Stimulated activated CD4-positive, alpha-beta T cell treated with anti-CD3 and anti-CD28 coated beads, Interleukin-4, amount 100 ng/mL, for 1 hour (primary cell): ENCODE measurements at regions not wholly inside any gene's neighbourhood (a gene's known extent, or its start where the extent isn't known, plus 50 kb on each side); places are given as distances from the start of the nearest gene placed in this dataset.
"Not testable (repeated sequence)": the region's sequence is repeated elsewhere in the genome, so short reads cannot be mapped to it uniquely, and the experiment has no call there.

Experiments used
- DNase-seq: peaks from one replicate; pipeline ENCODE4 v3.0.0-alpha.2; 2020

- no peak for DNase-seq
Observed at GRCh38 chr5:104084896-104085295, 522.3 kb upstream of the NUDT12 start.

DNA sequence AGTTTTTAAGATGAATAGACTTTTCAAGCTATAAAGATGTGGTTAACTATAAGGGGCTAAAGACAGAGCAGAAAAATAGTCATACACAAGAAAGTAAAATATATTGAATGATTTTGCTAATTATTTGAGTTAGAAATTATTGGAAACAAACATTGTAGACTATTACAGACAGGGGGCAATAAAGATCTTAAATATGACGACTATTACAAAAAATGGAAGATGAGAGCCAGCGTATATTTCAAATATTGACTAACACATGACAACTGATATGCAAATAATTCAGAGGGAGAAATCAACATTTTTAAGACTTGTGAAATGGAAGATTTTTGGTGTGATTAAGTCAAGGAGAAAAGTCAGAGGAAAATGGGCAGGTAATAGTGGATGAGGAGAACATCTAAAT is 520.2 kb upstream of the NUDT12 start:
- DNase-seq = no peak

DNA sequence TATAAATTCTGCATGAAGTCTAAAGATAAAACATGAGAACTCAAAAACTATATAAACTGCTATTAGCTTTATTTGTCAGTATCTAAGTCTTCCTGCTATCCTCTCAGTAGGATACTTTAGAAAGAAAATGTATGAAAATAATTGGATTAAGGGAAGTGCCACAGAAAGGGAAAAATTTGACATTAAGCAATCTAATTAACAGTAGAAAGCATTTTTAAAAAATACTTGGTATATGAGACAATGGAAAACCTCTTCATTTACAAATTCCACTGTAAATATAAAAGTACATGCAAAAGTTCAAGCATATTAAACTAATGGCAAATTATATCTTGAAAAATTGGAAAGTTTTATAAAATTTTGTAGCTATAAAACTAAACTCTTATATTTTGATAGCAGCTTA is 518.6 kb upstream of the NUDT12 start:
- no peak for DNase-seq

DNA sequence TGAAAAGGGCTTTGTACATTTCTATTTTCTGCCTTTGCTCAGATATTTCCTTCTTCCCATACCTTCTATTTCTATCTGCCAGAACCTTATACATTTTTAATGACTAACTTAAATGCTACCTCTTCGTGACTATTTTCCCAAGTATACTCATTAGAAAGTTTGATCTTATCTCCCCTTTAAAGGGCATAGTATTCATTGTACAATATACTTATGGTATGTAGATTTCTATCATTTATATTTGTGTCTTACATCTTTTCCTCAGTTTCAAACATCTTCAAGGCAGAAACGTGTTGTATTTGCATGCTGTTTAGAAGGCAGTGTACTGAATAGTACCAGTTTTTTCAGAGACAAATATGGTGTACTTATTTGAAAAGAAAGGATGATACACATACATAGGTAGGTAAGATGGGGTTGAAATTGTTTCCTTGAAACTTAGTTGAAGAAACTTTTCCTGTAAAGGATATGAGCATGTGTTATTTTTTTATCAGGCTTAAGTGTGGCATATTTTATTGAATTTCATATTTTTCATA is 518.1 kb upstream of the NUDT12 start:
- no peak for DNase-seq

- not testable (repeated sequence) for DNase-seq
Observed at GRCh38 chr5:104079861-104080645, 517.5 kb upstream of the NUDT12 start.

- DNase-seq = no peak
Observed at GRCh38 chr5:104071887-104072286, 509.3 kb upstream of the NUDT12 start.

DNA sequence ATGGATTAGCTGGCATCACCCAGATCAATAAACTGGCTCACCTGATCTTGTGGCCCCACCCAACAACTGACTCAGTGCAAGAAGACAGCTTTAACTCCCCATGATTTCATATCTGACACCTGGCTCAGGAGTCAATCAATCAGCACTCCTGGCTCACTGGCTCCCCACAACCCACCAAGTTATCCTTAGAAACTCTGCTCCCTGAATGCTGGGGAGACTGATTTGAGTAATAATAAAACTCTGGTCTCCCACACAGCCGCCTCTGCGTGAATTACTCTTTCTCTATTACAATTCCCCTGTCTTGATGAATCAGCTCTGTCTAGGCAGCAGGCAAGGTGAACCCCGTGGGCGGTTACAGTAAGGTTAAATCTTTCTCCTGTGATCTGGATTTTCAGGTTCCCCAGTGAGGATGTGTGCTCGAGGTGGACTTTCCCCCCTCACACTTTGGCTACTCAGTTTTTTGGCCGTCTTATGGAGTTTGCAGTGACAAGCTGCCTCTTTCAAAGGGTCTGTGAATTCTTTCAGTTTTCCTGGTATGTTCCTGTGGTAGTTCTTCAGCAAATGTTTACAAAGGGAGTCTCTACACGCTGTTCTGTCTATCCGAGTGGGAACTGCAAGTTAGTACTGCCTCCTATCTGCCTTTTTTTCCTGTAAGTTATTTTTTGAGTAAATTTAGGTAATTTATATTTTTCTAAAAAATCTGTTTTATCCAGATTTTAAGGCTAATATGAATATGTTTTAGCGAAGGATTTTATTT is 500.2 kb upstream of the NUDT12 start:
- DNase-seq = no peak

DNA sequence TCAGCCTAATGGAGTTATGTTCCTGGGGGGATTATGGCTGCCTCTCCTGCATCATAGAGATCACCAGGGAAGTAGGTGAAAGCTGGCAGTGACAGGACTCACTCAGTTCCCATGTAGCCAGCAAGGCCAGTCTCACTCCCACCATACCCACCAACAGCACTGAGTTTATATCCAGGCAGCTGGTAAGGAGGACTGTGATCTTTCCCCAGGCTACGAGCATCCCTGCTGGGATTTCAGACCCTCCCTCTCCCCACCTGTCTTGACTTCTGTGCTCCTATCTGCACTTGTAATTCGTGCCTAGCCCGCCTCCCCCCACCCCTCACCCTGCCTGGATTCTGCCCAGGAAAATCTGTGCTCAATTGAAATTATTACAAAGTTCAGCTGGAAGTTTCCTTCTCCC is 499.1 kb upstream of the NUDT12 start:
- DNase-seq = no peak

DNA sequence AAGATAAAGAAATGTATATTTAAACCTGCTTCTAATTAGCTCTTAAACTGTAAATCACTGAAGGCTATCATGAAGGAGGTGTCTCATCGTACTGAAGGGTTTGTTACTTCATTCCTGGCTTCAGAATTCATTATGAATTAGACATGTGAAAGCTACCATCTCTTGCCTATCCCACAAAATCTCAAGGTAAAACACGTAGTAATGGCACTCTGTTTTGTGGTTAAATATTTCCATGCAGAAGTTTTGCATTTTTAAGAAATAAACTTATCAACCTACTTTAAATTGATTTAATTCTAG is 490.7 kb upstream of the NUDT12 start:
- DNase-seq = no peak

DNA sequence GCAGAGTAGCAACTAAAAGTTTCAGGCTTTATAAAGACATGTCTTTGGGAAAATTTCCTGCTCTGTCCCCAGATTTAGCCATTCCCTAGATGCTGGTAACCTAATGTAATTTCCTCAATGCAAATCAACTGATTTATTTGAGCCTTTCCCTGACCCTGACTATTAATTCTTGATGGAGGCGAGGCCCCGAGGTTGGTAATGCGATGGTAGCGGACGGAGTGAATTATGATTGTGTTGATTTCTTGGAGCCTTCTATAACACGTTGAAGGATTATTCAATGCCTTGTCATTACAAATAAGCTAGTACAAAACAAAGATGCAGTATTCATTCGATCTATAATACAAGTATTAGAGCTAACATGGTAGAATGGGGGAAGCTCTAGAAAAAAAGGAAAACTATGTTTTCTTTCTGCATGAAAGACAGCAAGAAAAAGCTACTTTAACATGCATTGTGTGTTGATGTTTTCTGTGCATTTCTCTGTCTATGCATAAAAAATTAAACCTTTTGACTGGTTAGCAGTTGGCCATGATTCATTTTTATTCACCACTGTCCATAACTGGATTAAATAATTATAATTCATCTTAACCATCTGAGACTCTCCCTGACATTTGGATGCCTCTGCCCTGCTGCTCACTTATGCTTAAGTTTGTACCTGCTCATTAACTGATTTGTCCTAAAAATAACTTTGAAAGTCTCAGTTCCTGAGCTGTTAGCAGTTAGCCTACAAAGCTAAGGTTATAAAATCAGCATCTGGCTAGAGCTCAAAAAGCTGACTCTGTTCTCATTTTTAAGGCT is 490.2 kb upstream of the NUDT12 start:
- DNase-seq = no peak

- no peak for DNase-seq
Observed at GRCh38 chr5:104050436-104050835, 487.8 kb upstream of the NUDT12 start.

DNA sequence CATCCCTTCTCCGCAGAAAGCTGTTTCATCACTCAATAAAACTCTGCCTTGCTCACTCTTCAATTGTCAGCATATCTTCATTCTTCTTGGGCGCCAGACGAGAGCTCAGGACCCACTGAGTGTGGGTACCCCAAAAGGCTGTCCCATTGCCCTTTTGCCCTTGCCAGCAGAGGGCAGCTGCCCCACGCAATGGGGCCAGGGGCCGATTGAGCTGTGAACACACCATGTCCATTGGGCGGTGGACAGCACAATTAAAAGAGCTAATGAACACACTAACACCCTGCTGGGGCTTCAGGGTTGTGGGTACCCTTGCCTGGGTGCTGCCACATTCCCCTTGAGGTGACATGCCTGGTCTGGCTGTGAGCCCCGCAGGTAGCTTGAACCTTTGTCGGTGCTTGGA is 487.2 kb upstream of the NUDT12 start:
- DNase-seq = no peak

GRCh38 chr5:104048231-104048630 is 485.6 kb upstream of the NUDT12 start:
- no peak for DNase-seq

GRCh38 chr5:104045987-104046386 is 483.4 kb upstream of the NUDT12 start:
- no peak for DNase-seq

GRCh38 chr5:104039871-104040270 is 477.3 kb upstream of the NUDT12 start:
- not testable (repeated sequence) for DNase-seq

DNA sequence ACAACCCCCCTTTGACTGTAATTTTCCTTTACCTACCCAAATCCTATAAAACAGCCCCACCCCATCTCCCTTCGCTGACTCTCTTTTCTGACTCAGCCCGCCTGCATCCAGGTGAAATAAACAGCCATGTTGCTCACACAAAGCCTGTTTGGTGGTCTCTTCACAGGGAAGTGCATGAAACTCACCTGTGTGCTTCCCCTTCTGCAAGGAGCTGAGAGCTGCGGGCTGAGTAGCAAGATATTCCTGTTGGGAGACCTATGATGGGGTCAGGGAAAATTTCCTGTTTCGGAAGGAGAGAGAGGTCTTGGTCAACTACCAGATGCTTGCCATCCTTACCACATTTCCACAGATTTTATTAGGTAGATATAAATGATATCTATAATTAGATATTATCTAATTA is 474.5 kb upstream of the NUDT12 start:
- DNase-seq = not testable (repeated sequence)

- DNase-seq = not testable (repeated sequence)
Observed at GRCh38 chr5:104033186-104033585, 470.6 kb upstream of the NUDT12 start.

- DNase-seq = no peak
Observed at GRCh38 chr5:104024538-104024937, 461.9 kb upstream of the NUDT12 start.

DNA sequence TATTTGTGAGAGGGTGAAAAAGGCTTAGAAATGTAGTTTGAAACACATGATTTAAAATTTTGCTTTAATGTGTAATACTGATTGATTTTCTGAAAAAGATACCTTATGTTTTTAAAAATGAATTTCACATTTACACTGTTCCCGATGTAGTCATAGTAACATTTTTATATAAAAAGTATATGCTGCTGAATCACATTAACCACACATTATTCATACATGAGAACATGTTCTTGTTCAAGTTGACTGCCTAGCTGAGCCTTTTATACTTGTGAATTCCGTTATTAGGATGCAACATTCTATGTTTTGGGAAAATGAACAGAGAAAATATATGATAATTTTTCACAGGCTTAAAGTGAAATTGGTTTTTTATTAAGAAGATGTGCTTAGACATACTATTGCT is 461.1 kb upstream of the NUDT12 start:
- DNase-seq = no peak

DNA sequence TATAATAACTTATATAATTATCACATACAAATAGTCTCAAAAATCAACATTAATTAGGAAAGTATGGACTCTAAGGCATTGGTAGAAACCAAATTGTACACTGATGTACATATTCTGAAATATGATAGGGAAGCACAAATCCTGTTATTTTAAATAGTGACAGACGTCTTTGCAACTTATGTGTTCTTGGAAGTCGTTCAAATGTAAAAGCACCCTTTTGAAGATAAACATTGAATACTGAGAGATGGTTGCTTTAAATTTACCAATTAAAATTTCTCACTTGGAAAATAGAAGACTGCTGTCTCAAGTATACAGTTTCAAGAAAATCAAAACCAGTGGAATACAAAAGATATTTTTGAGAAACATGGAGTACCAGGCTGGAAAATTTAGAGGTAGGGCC is 457.4 kb upstream of the NUDT12 start:
- DNase-seq = no peak

DNA sequence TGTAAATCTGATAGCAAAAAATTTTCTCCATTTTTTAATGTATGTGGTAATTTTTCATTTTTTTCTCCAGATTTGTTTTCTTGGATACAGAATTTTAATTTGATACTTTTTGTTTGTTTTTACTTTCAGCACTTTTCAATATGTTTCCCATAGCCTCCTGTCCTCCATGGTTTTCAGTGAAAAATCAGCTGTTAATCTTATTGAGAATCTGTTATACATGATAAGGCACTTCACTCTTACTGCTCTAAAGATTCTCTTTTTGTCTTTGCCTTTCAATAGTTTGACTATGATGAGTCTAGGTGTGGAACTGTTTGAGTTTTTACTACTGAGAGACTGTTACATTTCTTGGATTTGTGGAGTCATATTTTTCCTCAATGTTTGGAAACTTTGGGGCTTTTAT is 455.7 kb upstream of the NUDT12 start:
- DNase-seq = no peak

DNA sequence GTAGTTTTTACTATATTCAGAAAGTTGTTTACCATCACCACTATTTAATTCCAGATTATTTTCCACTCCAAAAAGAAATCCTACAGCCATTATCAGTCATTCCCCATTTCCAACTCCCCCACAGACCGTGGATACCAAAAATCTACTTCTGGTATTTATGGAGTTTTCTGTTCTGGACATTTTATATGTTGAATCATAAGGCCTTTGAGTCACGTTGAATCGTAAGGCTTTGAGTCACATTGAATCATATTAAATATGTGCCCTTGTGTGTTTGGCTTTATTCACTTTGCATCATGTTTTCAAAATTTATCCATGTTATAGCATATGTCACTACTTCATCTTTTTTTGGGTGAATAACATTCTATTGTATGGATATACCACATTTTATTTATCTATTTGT is 454.1 kb upstream of the NUDT12 start:
- DNase-seq = no peak

DNA sequence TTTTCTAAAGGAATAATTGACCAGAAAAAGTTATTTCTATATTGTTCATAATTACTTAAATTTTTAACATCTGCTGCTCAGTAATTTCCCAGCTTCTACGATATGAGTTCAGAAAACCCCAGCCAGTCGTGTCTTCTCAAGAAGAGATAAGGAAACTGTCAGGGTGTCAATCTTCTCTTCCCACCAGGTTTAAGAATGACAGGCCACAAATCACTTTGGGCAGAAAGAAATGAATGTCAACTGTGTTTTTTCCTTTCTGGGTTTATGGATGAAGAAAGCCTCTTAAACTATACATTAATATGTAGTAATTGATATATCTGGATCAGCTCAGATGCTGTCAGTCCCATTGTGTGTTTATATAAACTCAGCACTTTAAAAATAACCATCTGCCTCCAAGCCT is 453.2 kb upstream of the NUDT12 start:
- no peak for DNase-seq

GRCh38 chr5:104002783-104003182 is 440.2 kb upstream of the NUDT12 start:
- DNase-seq = not testable (repeated sequence)
